ENCODE measurements at regions not wholly inside any gene's neighbourhood (a gene's known extent, or its start where the extent isn't known, plus 50 kb on each side); places are given as distances from the start of the nearest gene placed in this dataset.

GRCh38 chr3:28743831-28744230, 395.2 kb upstream of the AZI2 start:
- no peak for DNase-seq

- DNase-seq, result no peak
These were observed 396.8 kb upstream of the AZI2 start for GRCh38 chr3:28745436-28745835.

GRCh38 chr3:28745916-28746617, 397.4 kb upstream of the AZI2 start:
- DNase-seq, result no peak

GRCh38 chr3:28746990-28747389, 398.4 kb upstream of the AZI2 start:
- DNase-seq, result no peak

- no peak for DNase-seq
These were observed 403.2 kb upstream of the AZI2 start for GRCh38 chr3:28751864-28752263.

GRCh38 chr3:28752290-28752689, 403.7 kb upstream of the AZI2 start:
- no peak for DNase-seq

- no peak for DNase-seq
These were observed 407.4 kb upstream of the AZI2 start for GRCh38 chr3:28756056-28756455.

- DNase-seq, result no peak
These were observed 409.5 kb upstream of the AZI2 start for GRCh38 chr3:28758115-28758514.

GRCh38 chr3:28761375-28761774, 412.8 kb upstream of the AZI2 start:
- DNase-seq, result no peak

GRCh38 chr3:28765194-28765593, 416.6 kb upstream of the AZI2 start:
- no peak for DNase-seq

GRCh38 chr3:28768439-28768838, 419.8 kb upstream of the AZI2 start:
- no peak for DNase-seq

GRCh38 chr3:28777806-28778475, 429.3 kb upstream of the AZI2 start:
- DNase-seq, result no peak

- no peak for DNase-seq
These were observed 431.9 kb upstream of the AZI2 start for GRCh38 chr3:28780480-28780879.

GRCh38 chr3:28781053-28781452, 432.4 kb upstream of the AZI2 start:
- DNase-seq, result no peak

GRCh38 chr3:28786446-28786845, 437.8 kb upstream of the AZI2 start:
- DNase-seq, result no peak

- DNase-seq, result no peak
These were observed 439.9 kb upstream of the AZI2 start for GRCh38 chr3:28788571-28788970.

- DNase-seq, result no peak
These were observed 443.2 kb upstream of the AZI2 start for GRCh38 chr3:28791713-28792255.

GRCh38 chr3:28792604-28793003, 444.0 kb upstream of the AZI2 start:
- no peak for DNase-seq

- DNase-seq, result no peak
These were observed 450.5 kb upstream of the AZI2 start for GRCh38 chr3:28799084-28799483.

- no peak for DNase-seq
These were observed 451.6 kb upstream of the AZI2 start for GRCh38 chr3:28800203-28800602.

- no peak for DNase-seq
These were observed 459.4 kb upstream of the AZI2 start for GRCh38 chr3:28808068-28808467.

- no peak for DNase-seq
These were observed 464.9 kb upstream of the RBMS3 start for GRCh38 chr3:28816017-28816416.

- DNase-seq, result no peak
These were observed 456.6 kb upstream of the RBMS3 start for GRCh38 chr3:28824316-28824715.

GRCh38 chr3:28826840-28827239, 454.0 kb upstream of the RBMS3 start:
- no peak for DNase-seq

GRCh38 chr3:28835249-28835648, 445.6 kb upstream of the RBMS3 start:
- DNase-seq, result no peak
